H1 (cell line): ENCODE measurements at regions not wholly inside any gene's neighbourhood (a gene's known extent, or its start where the extent isn't known, plus 50 kb on each side); places are given as distances from the start of the nearest gene placed in this dataset.
A peak's percentile ranks its signal among the peaks of the same experiment; 100 is the strongest.

Source experiments
- CTCF ChIA-PET: fragments of 300-600 bp; sonication (Branson Sonifier 250); formaldehyde crosslinking; loops from one replicate; lab custom pipeline; 2021; ENCODE audit not compliant: partially characterized antibody; lab: Charles Lee
- POLR2A ChIA-PET: fragments of 300-600 bp; sonication (Branson Sonifier 250); formaldehyde crosslinking; loops from one replicate; lab custom pipeline; 2021; ENCODE audit warnings: inconsistent platforms; ENCODE audit not compliant: partially characterized antibody; lab: Charles Lee
- DNase-seq, 2 experiments: peaks; one replicate each; pipeline versions ENCODE4 v3.0.0 to v3.0.0-alpha.2; 2010 to 2022; ENCODE audit warnings: low spot score in 2 of 2, low read depth in 1 of 2, mixed read lengths in 1 of 2
- FAIRE-seq: peaks from 2 replicates; lab custom pipeline; 2011; peaks lifted over from hg19 to GRCh38; lab: Jason Lieb, UNC
- H2AFZ ChIP-seq: 2 replicates; pipeline ENCODE4 v1.8.1; 2012; ENCODE audit warnings: low read length, inconsistent platforms
- H2AK5ac ChIP-seq: 2 replicates; pipeline ENCODE4 v1.6.1; 2013; ENCODE audit warnings: low read depth, low read length
- H2BK120ac ChIP-seq: replicated peaks from 2 replicates; pipeline ENCODE3; 2013; ENCODE audit warnings: low read depth, low read length, inconsistent platforms
- H2BK12ac ChIP-seq: 2 replicates; pipeline ENCODE4 v1.6.1; 2013; ENCODE audit warnings: low read depth, low read length
- H2BK15ac ChIP-seq: 2 replicates; pipeline ENCODE4 v1.6.1; 2013; ENCODE audit warnings: low read length
- H2BK20ac ChIP-seq: 2 replicates; pipeline ENCODE4 v1.6.1; 2013; ENCODE audit warnings: low read length
- H2BK5ac ChIP-seq: 2 replicates; pipeline ENCODE4 v1.6.1; 2013; ENCODE audit warnings: low read depth, low read length
- H3K14ac ChIP-seq: 2 replicates; pipeline ENCODE4 v1.6.1; 2013; ENCODE audit warnings: inconsistent platforms; ENCODE audit not compliant: insufficient read length
- H3K18ac ChIP-seq: 2 replicates; pipeline ENCODE4 v1.6.1; 2013; ENCODE audit warnings: low read length; ENCODE audit errors: extremely low read depth
- H3K23ac ChIP-seq: 2 replicates; pipeline ENCODE4 v1.6.1; 2013; ENCODE audit warnings: inconsistent platforms; ENCODE audit not compliant: insufficient read length
- H3K23me2 ChIP-seq: 2 replicates; pipeline ENCODE4 v1.6.1; 2013; ENCODE audit warnings: low read depth, low read length
- H3K27ac ChIP-seq: 2 replicates; pipeline ENCODE4 v1.6.1; 2011; ENCODE audit warnings: low read depth, low read length, inconsistent platforms
- H3K27me3 ChIP-seq, 4 experiments: replicated peaks in 1 of 4; 1 replicate in 1 of 4; 2 replicates in 3 of 4; pipeline versions ENCODE4 v1.6.1 to v1.8.1; 2011 to 2013; ENCODE audit warnings: low read length in 3 of 4, mild to moderate bottlenecking in 3 of 4, inconsistent platforms in 2 of 4, mixed read lengths in 2 of 4, moderate library complexity in 1 of 4; ENCODE audit not compliant: control insufficient read depth in 3 of 4, insufficient read depth in 3 of 4; ENCODE audit errors: extremely low read depth in 1 of 4
- H3K36me3 ChIP-seq, 4 experiments: 2 replicates each; pipeline versions ENCODE4 v1.6.1 to v1.8.1; 2011 to 2013; ENCODE audit warnings: mild to moderate bottlenecking in 4 of 4, low read length in 3 of 4, moderate library complexity in 2 of 4, control low read depth in 1 of 4, inconsistent platforms in 1 of 4; ENCODE audit not compliant: insufficient read depth in 4 of 4, control insufficient read depth in 2 of 4
- H3K4ac ChIP-seq: replicated peaks from 2 replicates; pipeline ENCODE3; 2013; ENCODE audit warnings: low read length, low read depth, mixed read lengths, inconsistent platforms; ENCODE audit not compliant: insufficient read length
- H3K4me1 ChIP-seq, 4 experiments: replicated peaks in 1 of 4; 1 replicate in 1 of 4; 2 replicates in 3 of 4; pipeline versions ENCODE4 v1.6.1 to v1.8.1; 2011 to 2013; ENCODE audit warnings: low read length in 3 of 4, inconsistent platforms in 2 of 4, mixed read lengths in 1 of 4; ENCODE audit not compliant: insufficient read depth in 4 of 4, control insufficient read depth in 3 of 4
- H3K4me2 ChIP-seq, 2 experiments: 2 replicates each; pipeline versions ENCODE4 v1.6.1 to v1.8.1; 2011 to 2013; ENCODE audit warnings: low read depth in 2 of 2, low read length in 2 of 2, control low read depth in 1 of 2, inconsistent platforms in 1 of 2, mild to moderate bottlenecking in 1 of 2; ENCODE audit not compliant: insufficient read depth in 1 of 2
- H3K4me3 ChIP-seq, 4 experiments: fragments of 200-600, 300-600 bp in 1 of 4; sonication (generic), shearing (Covaris generic), sonication (Bioruptor Twin) in 1 of 4; 2 replicates each; pipeline versions ENCODE4 v1.5.1 to v1.8.1; 2011 to 2016; ENCODE audit warnings: low read length in 4 of 4, low read depth in 3 of 4, control low read depth in 2 of 4, inconsistent platforms in 2 of 4, mild to moderate bottlenecking in 2 of 4, mixed read lengths in 1 of 4, moderate library complexity in 1 of 4; ENCODE audit not compliant: insufficient read depth in 2 of 4; ENCODE audit errors: extremely low read depth in 1 of 4
- H3K56ac ChIP-seq: replicated peaks from 2 replicates; pipeline ENCODE3; 2013; ENCODE audit warnings: low read depth, mild to moderate bottlenecking, mixed read lengths, low read length, inconsistent platforms; ENCODE audit not compliant: insufficient read length
- H3K79me1 ChIP-seq: 2 replicates; pipeline ENCODE4 v1.6.1; 2013; ENCODE audit warnings: low read depth, low read length, control low read depth
- H3K79me2 ChIP-seq, 2 experiments: 2 replicates each; pipeline versions ENCODE4 v1.6.1 to v1.8.1; 2012 to 2013; ENCODE audit warnings: low read length in 2 of 2, mild to moderate bottlenecking in 2 of 2, inconsistent platforms in 1 of 2; ENCODE audit not compliant: insufficient read depth in 2 of 2, control insufficient read depth in 1 of 2
- H3K9ac ChIP-seq, 4 experiments: replicated peaks in 1 of 4; 1 replicate in 1 of 4; 2 replicates in 3 of 4; pipeline versions ENCODE4 v1.6.1 to v1.8.1; 2011 to 2013; ENCODE audit warnings: low read depth in 3 of 4, low read length in 3 of 4, control low read depth in 2 of 4, mild to moderate bottlenecking in 2 of 4, moderate library complexity in 2 of 4, inconsistent platforms in 1 of 4; ENCODE audit errors: extremely low read depth in 1 of 4
- H3K9me3 ChIP-seq, 2 experiments: 2 replicates each; pipeline versions ENCODE4 v1.6.1 to v1.8.1; 2012 to 2013; ENCODE audit warnings: mild to moderate bottlenecking in 2 of 2, moderate library complexity in 2 of 2, control low read depth in 1 of 2, inconsistent platforms in 1 of 2, low read depth in 1 of 2, low read length in 1 of 2, mixed read lengths in 1 of 2; ENCODE audit not compliant: insufficient read depth in 2 of 2
- H4K20me1 ChIP-seq, 2 experiments: replicated peaks in 1 of 2; 2 replicates each; pipeline versions ENCODE3 to v1.8.1; 2011 to 2013; ENCODE audit warnings: inconsistent platforms in 2 of 2, low read length in 2 of 2, mild to moderate bottlenecking in 1 of 2; ENCODE audit not compliant: insufficient read depth in 2 of 2, control insufficient read depth in 1 of 2
- H4K5ac ChIP-seq: 2 replicates; pipeline ENCODE4 v1.6.1; 2013; ENCODE audit warnings: low read length, low read depth, mixed read lengths, inconsistent platforms; ENCODE audit not compliant: insufficient read length
- H4K8ac ChIP-seq: 2 replicates; pipeline ENCODE4 v1.8.0; 2013; ENCODE audit warnings: mild to moderate bottlenecking, moderate library complexity, low read length, inconsistent platforms; ENCODE audit not compliant: insufficient read depth; ENCODE audit errors: extremely low read depth
- H4K91ac ChIP-seq: replicated peaks from 2 replicates; pipeline ENCODE3; 2013; ENCODE audit warnings: low read length, mixed read lengths, inconsistent platforms; ENCODE audit not compliant: insufficient read length
- CREB1 ChIP-seq: IDR thresholded peaks from 2 replicates; pipeline ENCODE4 v1.6.1; 2012; ENCODE audit warnings: inconsistent platforms
- HDAC2 ChIP-seq, 2 experiments: fragments of 300-600 bp in 1 of 2; sonication (generic) in 1 of 2; IDR thresholded peaks; 2 replicates each; pipeline ENCODE4 v1.6.1; 2011 to 2012; ENCODE audit warnings: low read depth in 2 of 2, low read length in 2 of 2, mild to moderate bottlenecking in 2 of 2, moderate library complexity in 2 of 2, borderline replicate concordance in 1 of 2, inconsistent platforms in 1 of 2
- NANOG ChIP-seq: IDR thresholded peaks from 2 replicates; pipeline ENCODE4 v1.6.1; 2011; ENCODE audit warnings: low read length, low read depth, mild to moderate bottlenecking, inconsistent platforms; ENCODE audit not compliant: insufficient read depth, poor library complexity, severe bottlenecking
- SAP30 ChIP-seq: fragments of 300-600 bp; sonication (generic); IDR thresholded peaks from 2 replicates; pipeline ENCODE4 v1.7.1; 2012; ENCODE audit warnings: low read length, moderate library complexity, mild to moderate bottlenecking, inconsistent platforms; ENCODE audit not compliant: insufficient read depth, insufficient replicate concordance
- SIX5 ChIP-seq: IDR thresholded peaks from 2 replicates; pipeline ENCODE4 v1.6.1; 2011; ENCODE audit warnings: mild to moderate bottlenecking, low read depth, low read length
- WGBS, 2 experiments: shearing (Covaris generic) in 1 of 2; methylation state at CpG; one replicate each; pipeline versions ENCODE4 v1.1.6 to v1.1.7; 2013 to 2015; ENCODE audit warnings: low lambda C conversion rate in 2 of 2, mixed read lengths in 2 of 2, inconsistent platforms in 1 of 2, low coverage in 1 of 2, missing lambda C conversion rate in 1 of 2; ENCODE audit not compliant: insufficient replicate concordance in 2 of 2, insufficient coverage in 1 of 2, insufficient read length in 1 of 2; ENCODE audit errors: extremely low coverage in 1 of 2, missing lambda C conversion rate in 1 of 2; 5-methylcytosine and 5-hydroxymethylcytosine counted together
- TF ChIP-seq, protein P1 (sequence below): IDR thresholded peaks from 2 replicates; pipeline ENCODE4 v1.6.1; 2012; ENCODE audit warnings: inconsistent platforms
- TF ChIP-seq, protein P2 (sequence below): IDR thresholded peaks from 2 replicates; pipeline ENCODE4 v1.6.1; 2011; ENCODE audit warnings: low read length, improper control_type of control experiment

DNA sequence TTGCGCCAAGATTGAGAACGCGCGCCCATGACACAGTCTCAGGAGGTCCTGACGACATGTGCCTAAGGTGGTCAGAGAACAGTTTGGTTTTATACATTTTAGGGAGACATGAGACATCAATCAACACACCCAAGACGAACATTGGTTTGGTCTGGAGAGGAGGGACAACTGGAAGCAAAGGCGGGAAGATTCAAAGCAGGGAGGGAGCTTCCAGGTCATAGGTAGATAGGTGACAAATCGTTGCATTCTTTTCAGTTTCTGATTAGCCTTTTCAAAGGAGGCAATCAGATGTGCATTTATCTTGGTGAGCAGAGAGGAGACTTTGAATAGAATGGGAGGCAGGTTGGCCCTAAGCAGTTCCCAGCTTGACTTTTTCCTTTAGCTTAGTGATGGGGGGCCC, 828.4 kb upstream of the DPPA4 start:
- TF ChIP-seq SIX5 (no peak), SAP30 (no peak), HDAC2 (IDR thresholded peaks at IDR 0.05; ENCODE audit: borderline replicate concordance in 1 of 2, low read depth in 2 of 2, low read length in 2 of 2) (no peak), NANOG (no peak), CREB1 (peak; percentile 41; the same call in 1 of the 2 replicates)
- TF ChIP-seq, protein P1, sequence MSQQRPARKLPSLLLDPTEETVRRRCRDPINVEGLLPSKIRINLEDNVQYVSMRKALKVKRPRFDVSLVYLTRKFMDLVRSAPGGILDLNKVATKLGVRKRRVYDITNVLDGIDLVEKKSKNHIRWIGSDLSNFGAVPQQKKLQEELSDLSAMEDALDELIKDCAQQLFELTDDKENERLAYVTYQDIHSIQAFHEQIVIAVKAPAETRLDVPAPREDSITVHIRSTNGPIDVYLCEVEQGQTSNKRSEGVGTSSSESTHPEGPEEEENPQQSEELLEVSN, result peak; percentile 26; the same call in 1 of the 2 replicates
- TF ChIP-seq, protein P2, sequence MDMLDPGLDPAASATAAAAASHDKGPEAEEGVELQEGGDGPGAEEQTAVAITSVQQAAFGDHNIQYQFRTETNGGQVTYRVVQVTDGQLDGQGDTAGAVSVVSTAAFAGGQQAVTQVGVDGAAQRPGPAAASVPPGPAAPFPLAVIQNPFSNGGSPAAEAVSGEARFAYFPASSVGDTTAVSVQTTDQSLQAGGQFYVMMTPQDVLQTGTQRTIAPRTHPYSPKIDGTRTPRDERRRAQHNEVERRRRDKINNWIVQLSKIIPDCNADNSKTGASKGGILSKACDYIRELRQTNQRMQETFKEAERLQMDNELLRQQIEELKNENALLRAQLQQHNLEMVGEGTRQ, result no peak
- FAIRE-seq, result peak; percentile 77
- Histone ChIP-seq H4K20me1 (no peaks in the 10 kb centered on the region), H4K91ac (no peak overlapping the region), H2AK5ac (no peak overlapping the region), H2BK20ac (peak overlapping the region; percentile 62; the same call in 1 of the 2 replicates), H2AFZ (peak overlapping the region; percentile 47), H2BK120ac (no peak overlapping the region), H3K79me2 (no peaks in the 10 kb centered on the region), H3K23ac (no peak overlapping the region), H3K36me3 (no peaks in the 10 kb centered on the region), H3K9ac (no peak overlapping the region), H3K4me3 (peak overlapping the region in 1 of 4 experiments; percentile 40; a peak in 3 of 8 replicates), H3K27ac (no peak overlapping the region), H3K23me2 (no peaks in the 10 kb centered on the region), H3K18ac (no peak overlapping the region), H3K79me1 (no peaks in the 10 kb centered on the region), H2BK15ac (no peak overlapping the region), H3K27me3 (peaks cover 0 to 1% (median 0%) of the 10 kb centered on the region in 4 experiments; a peak in 1 of 7 replicates), H2BK12ac (no peak overlapping the region), H4K8ac (no peak overlapping the region), H3K14ac (no peak overlapping the region), H3K9me3 (no peaks in the 10 kb centered on the region; a peak in 2 of 4 replicates), H3K56ac (no peak overlapping the region), H2BK5ac (no peak overlapping the region; the same call in 1 of the 2 replicates), H3K4ac (no peak overlapping the region), H3K4me1 (peaks cover 0 to 8% (median 0%) of the 10 kb centered on the region in 4 experiments; a peak in 4 of 7 replicates), H3K4me2 (peak overlapping the region; percentile 37 to 71; a peak in 3 of 4 replicates), H4K5ac (peak overlapping the region; percentile 48)
- DNase-seq, result peak in 1 of 2 experiments; percentile 31
- CTCF ChIA-PET, result interaction anchor here (0.6 to 2.2 kb wide), 3 partner anchors 11 to 149 kb away, joined by 3 to 7 read pairs (median 4); no protein-coding TSS in a partner anchor
- WGBS, 2 experiments, result 23% methylated on average over 8 of the region's 8 CpGs; no CpG with 5 or more reads in 1 of the 2 experiments
- POLR2A ChIA-PET, result interaction anchor here (0.6 to 0.7 kb wide), 2 partner anchors 50 to 1251 kb away, joined by 3 read pairs; no protein-coding TSS in a partner anchor
